Brain microvascular endothelial cell (primary cell): ENCODE measurements at regions not wholly inside any gene's neighbourhood (a gene's known extent, or its start where the extent isn't known, plus 50 kb on each side); places are given as distances from the start of the nearest gene placed in this dataset.

ENCODE experiments used
- DNase-seq: peaks from one replicate; pipeline ENCODE4 v3.0.0-alpha.2; 2020
- H3K27ac ChIP-seq: fragments of 250-450 bp; sonication (Bioruptor Pico); 2 replicates; pipeline ENCODE4 v1.5.1; 2020; ENCODE audit warnings: mild to moderate bottlenecking, moderate library complexity
- H3K27me3 ChIP-seq: fragments of 250-450 bp; sonication (Bioruptor Pico); replicated peaks from 2 replicates; pipeline ENCODE4 v1.5.1; 2020; ENCODE audit warnings: mild to moderate bottlenecking
- H3K36me3 ChIP-seq: fragments of 250-450 bp; sonication (Bioruptor Pico); replicated peaks from 2 replicates; pipeline ENCODE4 v1.5.1; 2020; ENCODE audit warnings: mild to moderate bottlenecking
- H3K4me3 ChIP-seq: 2 replicates; pipeline ENCODE4 v1.5.1; 2011; ENCODE audit warnings: low read depth, mild to moderate bottlenecking, control low read depth, low read length, moderate library complexity
- CTCF ChIP-seq: IDR thresholded peaks from 2 replicates; pipeline ENCODE4 v1.5.1; 2011; ENCODE audit warnings: low read depth, mild to moderate bottlenecking, moderate library complexity, low read length, control low read depth, inconsistent platforms; ENCODE audit errors: missing control alignments
- in situ Hi-C: cut with HindIII; loops from 2 replicates; pipeline ENCODE4 v1.10.0; 2017; ENCODE audit warnings: low sequenced_read_pairs, low pct_ligation_motif_present

- Histone ChIP-seq H3K36me3 (no peaks in the 10 kb centered on the region), H3K27me3 (no peaks in the 10 kb centered on the region), H3K27ac (no peak overlapping the region), H3K4me3 (no peak overlapping the region)
- in situ Hi-C loops: no loop called here
- no peak for TF ChIP-seq CTCF
- DNase-seq: no peak
These were observed 182.3 kb upstream of the RIOK2 start for GRCh38 chr5:97365163-97365845.

GRCh38 chr5:97365918-97366317 is 182.9 kb upstream of the RIOK2 start:
- H3K36me3 ChIP-seq: no peaks in the 10 kb centered on the region
- H3K27me3 ChIP-seq: no peaks in the 10 kb centered on the region
- no peak for TF ChIP-seq CTCF
- in situ Hi-C loops: no loop called here
- H3K27ac ChIP-seq: no peak overlapping the region
- no peak for DNase-seq
- no peak overlapping the region for H3K4me3 ChIP-seq

- H3K36me3 ChIP-seq: no peaks in the 10 kb centered on the region
- no peak overlapping the region for H3K4me3 ChIP-seq
- TF ChIP-seq CTCF: no peak
- no peak overlapping the region for H3K27ac ChIP-seq
- DNase-seq: no peak
- H3K27me3 ChIP-seq: no peaks in the 10 kb centered on the region
- in situ Hi-C loops: no loop called here
These were observed 192.9 kb upstream of the RIOK2 start for GRCh38 chr5:97375959-97376358.

GRCh38 chr5:97377582-97377981 is 194.5 kb upstream of the RIOK2 start:
- in situ Hi-C loops: no loop called here
- no peak overlapping the region for H3K4me3 ChIP-seq
- no peaks in the 10 kb centered on the region for H3K36me3 ChIP-seq
- no peak for TF ChIP-seq CTCF
- H3K27me3 ChIP-seq: no peaks in the 10 kb centered on the region
- no peak for DNase-seq
- no peak overlapping the region for H3K27ac ChIP-seq

- no peak for TF ChIP-seq CTCF
- peak; percentile 32 for DNase-seq
These were observed 200.9 kb upstream of the RIOK2 start for GRCh38 chr5:97383996-97384395.

GRCh38 chr5:97388794-97389193 is 205.7 kb upstream of the RIOK2 start:
- peak; percentile 72 for DNase-seq

More at GRCh38 chr5:97383996-97384395, 200.9 kb upstream of the RIOK2 start:
- Histone ChIP-seq H3K4me3 (no peak overlapping the region), H3K27me3 (no peaks in the 10 kb centered on the region), H3K36me3 (no peaks in the 10 kb centered on the region), H3K27ac (peak overlapping the region; percentile 43)
- in situ Hi-C loops: no loop called here

More at GRCh38 chr5:97388794-97389193, 205.7 kb upstream of the RIOK2 start:
- no peaks in the 10 kb centered on the region for H3K36me3 ChIP-seq
- H3K27me3 ChIP-seq: no peaks in the 10 kb centered on the region
- H3K27ac ChIP-seq: no peak overlapping the region
- in situ Hi-C loops: no loop called here
- TF ChIP-seq CTCF: no peak
- no peak overlapping the region for H3K4me3 ChIP-seq
